HepG2 (cell line): ENCODE measurements at regions not wholly inside any gene's neighbourhood (a gene's known extent, or its start where the extent isn't known, plus 50 kb on each side); places are given as distances from the start of the nearest gene placed in this dataset.

Experiments
- ATAC-seq: fragments of 200-7000 bp; cut with Tn5 transposase; 3 replicates; pipeline ENCODE4 v1.9.1; 2020; ENCODE audit warnings: mild to moderate bottlenecking, moderate library complexity
- BruUV-seq: library from RNA; stranded (reverse); fragments of 400-500 nt; replicated peaks from 2 replicates; lab custom pipeline; 2021; lab: Mats Ljungman, UMichigan
- CTCF ChIA-PET: fragments of 300-600 bp; formaldehyde crosslinking; extraction: SDS; loops from one replicate; lab custom pipeline; 2021; ENCODE audit warnings: low total read pairs, inconsistent platforms, low intra/inter-chr PET ratio; lab: Yijun Ruan, JAX
- POLR2A ChIA-PET: fragments of 350-600 bp; sonication (Branson Sonifier 250); formaldehyde crosslinking; loops from one replicate; lab custom pipeline; 2020; ENCODE audit warnings: antibody characterized with exemption, inconsistent platforms; lab: Yijun Ruan, JAX
- DNase-seq: peaks from one replicate; pipeline ENCODE4 v3.0.0-alpha.2; 2015; ENCODE audit warnings: low spot score
- FAIRE-seq: peaks from 3 replicates; lab custom pipeline; 2011; peaks lifted over from hg19 to GRCh38; lab: Jason Lieb, UNC
- H2AFZ ChIP-seq: one replicate; pipeline ENCODE4 v1.6.1; 2011; ENCODE audit warnings: low read length, inconsistent platforms
- H3K27ac ChIP-seq: fragments of 300-600 bp; 3 replicates; pipeline ENCODE4 v1.8.0; 2011; ENCODE audit warnings: mixed run types, mild to moderate bottlenecking, mixed read lengths, low read length, inconsistent platforms; ENCODE audit not compliant: insufficient read depth; ENCODE audit errors: extremely low read length
- H3K27me3 ChIP-seq, 2 experiments: fragments of 200-600 bp in 1 of 2; 2 replicates in 1 of 2; 3 replicates in 1 of 2; pipeline versions ENCODE4 v1.6.0 to v1.8.0; 2011; ENCODE audit warnings: low read length in 2 of 2, mild to moderate bottlenecking in 2 of 2, moderate library complexity in 2 of 2, inconsistent platforms in 1 of 2; ENCODE audit not compliant: insufficient read depth in 2 of 2, control insufficient read depth in 1 of 2
- H3K36me3 ChIP-seq, 2 experiments: fragments of 200-600 bp in 1 of 2; replicated peaks in 1 of 2; 2 replicates in 1 of 2; 3 replicates in 1 of 2; pipeline versions ENCODE4 v1.5.1 to v1.8.0; 2011; ENCODE audit warnings: low read length in 2 of 2, inconsistent platforms in 1 of 2; ENCODE audit not compliant: insufficient read depth in 2 of 2, control insufficient read depth in 1 of 2
- H3K4me1 ChIP-seq: 2 replicates; pipeline ENCODE4 v1.5.1; 2012; ENCODE audit warnings: low read length, inconsistent platforms; ENCODE audit not compliant: insufficient read depth
- H3K4me2 ChIP-seq: 2 replicates; pipeline ENCODE4 v1.6.0; 2011; ENCODE audit warnings: low read depth, low read length, inconsistent platforms
- H3K4me3 ChIP-seq, 3 experiments: fragments of 200-600 bp in 1 of 3; sonication (generic), shearing (Covaris generic) in 1 of 3; replicated peaks in 1 of 3; 2 replicates each; pipeline ENCODE4 v1.5.1; 2011 to 2016; ENCODE audit warnings: low read length in 3 of 3, inconsistent platforms in 2 of 3, low read depth in 2 of 3, mild to moderate bottlenecking in 2 of 3, control low read depth in 1 of 3, mixed read lengths in 1 of 3; ENCODE audit not compliant: insufficient read depth in 1 of 3
- H3K79me2 ChIP-seq: one replicate; pipeline ENCODE4 v1.6.1; 2011; ENCODE audit warnings: low read length, inconsistent platforms; ENCODE audit not compliant: insufficient read depth
- H3K9ac ChIP-seq: 2 replicates; pipeline ENCODE4 v1.6.0; 2011; ENCODE audit warnings: mild to moderate bottlenecking, low read depth, low read length, inconsistent platforms; ENCODE audit not compliant: insufficient read depth
- H3K9me3 ChIP-seq: 2 replicates; pipeline ENCODE4 v1.5.1; 2012; ENCODE audit warnings: mild to moderate bottlenecking, low read length
- H4K20me1 ChIP-seq: 2 replicates; pipeline ENCODE4 v1.6.0; 2011; ENCODE audit warnings: inconsistent platforms, mild to moderate bottlenecking, low read length, moderate library complexity; ENCODE audit not compliant: insufficient read depth
- ATF1 ChIP-seq: IDR thresholded peaks from 2 replicates; pipeline ENCODE4 v1.6.1; 2016; ENCODE audit warnings: mild to moderate bottlenecking, control low read depth
- GABPA ChIP-seq, 2 experiments: IDR thresholded peaks; 2 replicates each; pipeline ENCODE4 v1.6.1; 2011 to 2016; ENCODE audit warnings: low read depth in 2 of 2, low read length in 1 of 2, missing biosample characterization in 1 of 2, missing genetic modification characterization in 1 of 2
- GATAD1 ChIP-seq: IDR thresholded peaks from 2 replicates; pipeline ENCODE4 v1.6.1; 2016; ENCODE audit warnings: missing genetic modification reagents, missing compliant biosample characterization
- HNRNPK ChIP-seq: fragments of 200-400 bp; formaldehyde crosslinking; IDR thresholded peaks from 2 replicates; pipeline ENCODE4 v1.6.1; 2018; ENCODE audit warnings: low read length, low read depth, moderate library complexity, mild to moderate bottlenecking; ENCODE audit not compliant: poor library complexity, severe bottlenecking
- MNT ChIP-seq: fragments of 450-650 bp; IDR thresholded peaks from 2 replicates; pipeline ENCODE4 v1.6.1; 2016
- WGBS: methylation state at CpG from one replicate; pipeline ENCODE4 v1.1.6; 2017; ENCODE audit warnings: low lambda C conversion rate; 5-methylcytosine and 5-hydroxymethylcytosine counted together
- in situ Hi-C: cut with HindIII; loops from 2 replicates; pipeline ENCODE4 v1.10.0; 2017; ENCODE audit warnings: low pct_unique_long_range_greater_than_20kb; ENCODE audit not compliant: extremely low pct_ligation_motif_present
- intact Hi-C: fragments of 100-400 bp; cut with micrococcal nuclease; formaldehyde crosslinking; loops from one replicate; pipeline ENCODE4 v1.10.0; 2022; ENCODE audit not compliant: unreplicated experiment

DNA sequence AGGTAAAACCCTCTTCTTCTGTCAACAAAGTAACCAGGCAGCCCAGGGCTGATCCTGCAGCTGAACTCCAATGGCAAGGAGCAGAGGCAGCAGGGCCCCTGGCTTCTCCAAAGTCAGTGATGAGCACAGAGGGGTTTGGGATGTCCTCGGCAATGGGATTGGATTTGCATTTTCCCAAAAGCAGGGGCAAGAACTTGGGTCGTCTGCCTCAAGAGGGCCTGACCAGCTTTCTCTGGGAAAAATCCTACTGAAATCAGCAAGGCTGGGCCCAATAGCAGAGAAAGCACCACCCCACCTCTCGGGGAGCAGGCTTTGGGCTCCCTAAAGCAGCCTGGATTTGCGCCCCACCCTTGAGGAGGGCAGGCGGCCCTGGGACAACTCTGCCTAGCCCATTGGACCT, 210.0 kb upstream of the IGF1R start:
- H3K4me3 ChIP-seq: no peak overlapping the region
- ChIA-PET CTCF (no interaction called here), POLR2A (no interaction called here)
- WGBS: 0% methylated on average over 1 of the region's 5 CpGs
- ATAC-seq (no peak), DNase-seq (no peak), FAIRE-seq (no peak)
- H3K79me2 ChIP-seq: no peaks in the 10 kb centered on the region
- in situ Hi-C loops (no loop called here), intact Hi-C loops (no loop called here)
- TF ChIP-seq ATF1 (CRISPR knock-in tag) (no peak), HNRNPK (no peak), GABPA (IDR thresholded peaks at IDR 0.05; ENCODE audit: low read depth, low read length) (no peak), GABPA (CRISPR knock-in tag; IDR thresholded peaks at IDR 0.05; ENCODE audit: low read depth) (no peak)
- H3K36me3 ChIP-seq: no peaks in the 10 kb centered on the region
- no peak overlapping the region for H3K27ac ChIP-seq
- no TSS peak for BruUV-seq
- H4K20me1 ChIP-seq: no peaks in the 10 kb centered on the region
- peaks cover 0 to 22% of the 10 kb centered on the region in 2 experiments; a peak in 3 of 5 replicates for H3K27me3 ChIP-seq
- no peak overlapping the region for H2AFZ ChIP-seq
- no peaks in the 10 kb centered on the region for H3K9me3 ChIP-seq
- no peaks in the 10 kb centered on the region for H3K4me1 ChIP-seq
- H3K9ac ChIP-seq: no peak overlapping the region
- H3K4me2 ChIP-seq: no peak overlapping the region

DNA sequence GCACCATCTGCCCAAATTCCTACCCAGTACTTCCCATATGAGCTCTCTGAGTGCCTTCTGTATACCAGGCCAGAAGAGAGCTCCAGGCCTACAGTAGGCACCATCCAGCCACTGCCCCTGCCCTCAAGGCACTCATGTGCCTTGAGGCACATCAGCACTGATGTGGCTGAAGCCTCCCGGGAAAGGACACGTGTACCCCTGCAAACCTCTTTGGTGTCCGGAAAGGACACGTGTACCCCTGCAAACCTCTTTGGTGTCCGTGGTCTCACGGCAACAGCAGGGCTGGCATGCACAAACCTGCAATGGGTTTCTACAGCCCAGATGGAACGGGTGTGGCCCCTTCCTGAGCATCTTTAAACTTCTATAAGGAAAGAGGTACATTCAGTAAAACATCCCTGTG, 209.4 kb upstream of the IGF1R start:
- intact Hi-C loops (no loop called here), in situ Hi-C loops (no loop called here)
- TF ChIP-seq MNT (peak; percentile 68), GATAD1 (CRISPR knock-in tag) (no peak)
- no TSS peak for BruUV-seq
- no peaks in the 10 kb centered on the region for H3K9me3 ChIP-seq
- no peaks in the 10 kb centered on the region for H4K20me1 ChIP-seq
- H3K9ac ChIP-seq: no peak overlapping the region
- CTCF ChIA-PET: no interaction called here
- 0% methylated on average over 1 of the region's 7 CpGs for WGBS
- no peaks in the 10 kb centered on the region for H3K79me2 ChIP-seq
- ATAC-seq: no peak; the same call in 2 of the 3 replicates
- no peak for DNase-seq
- H3K27me3 ChIP-seq: peaks cover 0 to 20% of the 10 kb centered on the region in 2 experiments; a peak in 3 of 5 replicates
- FAIRE-seq: no peak
- no peaks in the 10 kb centered on the region for H3K4me1 ChIP-seq
- H3K4me2 ChIP-seq: no peak overlapping the region
- no peaks in the 10 kb centered on the region for H3K36me3 ChIP-seq
- no peak overlapping the region for H3K4me3 ChIP-seq
- H3K27ac ChIP-seq: no peak overlapping the region
- POLR2A ChIA-PET: no interaction called here
- H2AFZ ChIP-seq: no peak overlapping the region
